Superior temporal gyrus (tissue), 1 donor: ENCODE measurements at regions not wholly inside any gene's neighbourhood (a gene's known extent, or its start where the extent isn't known, plus 50 kb on each side); places are given as distances from the start of the nearest gene placed in this dataset.
A peak's percentile ranks its signal among the peaks of the same experiment; 100 is the strongest.
"Not testable (repeated sequence)": the region's sequence is repeated elsewhere in the genome, so short reads cannot be mapped to it uniquely, and the experiment has no call there.

Experiments
- DNase-seq: peaks from one replicate; pipeline ENCODE4 v3.0.0-alpha.2; 2016; ENCODE audit errors: extremely low spot score

- no peak for DNase-seq
Observed at GRCh38 chr7:36037121-36037662, 115.9 kb upstream of the EEPD1 start.

GRCh38 chr7:36038063-36038721 is 114.9 kb upstream of the EEPD1 start:
- DNase-seq, result no peak

GRCh38 chr7:36039243-36039642 is 113.8 kb upstream of the EEPD1 start:
- no peak for DNase-seq

GRCh38 chr7:36039671-36040070 is 113.4 kb upstream of the EEPD1 start:
- DNase-seq, result no peak

GRCh38 chr7:36040679-36041078 is 112.4 kb upstream of the EEPD1 start:
- no peak for DNase-seq

- DNase-seq, result no peak
Observed at GRCh38 chr7:36044101-36044892, 108.8 kb upstream of the EEPD1 start.

- no peak for DNase-seq
Observed at GRCh38 chr7:36045326-36045725, 107.7 kb upstream of the EEPD1 start.

GRCh38 chr7:36045830-36046341 is 107.2 kb upstream of the EEPD1 start:
- no peak for DNase-seq

- no peak for DNase-seq
Observed at GRCh38 chr7:36047091-36047658, 105.9 kb upstream of the EEPD1 start.

GRCh38 chr7:36048141-36048901 is 104.7 kb upstream of the EEPD1 start:
- no peak for DNase-seq

- no peak for DNase-seq
Observed at GRCh38 chr7:36048902-36049240, 104.2 kb upstream of the EEPD1 start.

GRCh38 chr7:36051501-36051900 is 101.6 kb upstream of the EEPD1 start:
- no peak for DNase-seq

GRCh38 chr7:36053589-36053988 is 99.5 kb upstream of the EEPD1 start:
- DNase-seq, result no peak

- no peak for DNase-seq
Observed at GRCh38 chr7:36054637-36055036, 98.4 kb upstream of the EEPD1 start.

- no peak for DNase-seq
Observed at GRCh38 chr7:36055207-36055606, 97.8 kb upstream of the EEPD1 start.

GRCh38 chr7:36057323-36057722 is 95.7 kb upstream of the EEPD1 start:
- DNase-seq, result peak; percentile 37

GRCh38 chr7:36058020-36058592 is 94.9 kb upstream of the EEPD1 start:
- no peak for DNase-seq

- not testable (repeated sequence) for DNase-seq
Observed at GRCh38 chr7:36060388-36060787, 92.7 kb upstream of the EEPD1 start.

- DNase-seq, result no peak
Observed at GRCh38 chr7:36062154-36062815, 90.8 kb upstream of the EEPD1 start.

GRCh38 chr7:36064676-36065075 is 88.4 kb upstream of the EEPD1 start:
- no peak for DNase-seq
